ENCODE measurements at regions not wholly inside any gene's neighbourhood (a gene's known extent, or its start where the extent isn't known, plus 50 kb on each side); places are given as distances from the start of the nearest gene placed in this dataset.
"Not testable (repeated sequence)": the region's sequence is repeated elsewhere in the genome, so short reads cannot be mapped to it uniquely, and the experiment has no call there.

GRCh38 chr19:30254789-30255188, 117.4 kb upstream of the ZNF536 start:
- Histone ChIP-seq H3K4me3 (ENCODE audit: low read length) (no peak overlapping the region), H3K27me3 (replicated peaks; ENCODE audit: control insufficient read depth, insufficient read depth, low read length) (peaks cover 32% of the 10 kb centered on the region), H3K36me3 (ENCODE audit: control insufficient read depth, insufficient read depth, low read length, severe bottlenecking) (no peaks in the 10 kb centered on the region), H3K4me1 (ENCODE audit: control insufficient read depth, insufficient read depth, low read length) (no peaks in the 10 kb centered on the region), H3K9ac (ENCODE audit: low read length) (no peak overlapping the region), H3K9me3 (ENCODE audit: control insufficient read depth, low read length) (no peaks in the 10 kb centered on the region)
- no peak for DNase-seq (ENCODE audit: low read depth)

DNA sequence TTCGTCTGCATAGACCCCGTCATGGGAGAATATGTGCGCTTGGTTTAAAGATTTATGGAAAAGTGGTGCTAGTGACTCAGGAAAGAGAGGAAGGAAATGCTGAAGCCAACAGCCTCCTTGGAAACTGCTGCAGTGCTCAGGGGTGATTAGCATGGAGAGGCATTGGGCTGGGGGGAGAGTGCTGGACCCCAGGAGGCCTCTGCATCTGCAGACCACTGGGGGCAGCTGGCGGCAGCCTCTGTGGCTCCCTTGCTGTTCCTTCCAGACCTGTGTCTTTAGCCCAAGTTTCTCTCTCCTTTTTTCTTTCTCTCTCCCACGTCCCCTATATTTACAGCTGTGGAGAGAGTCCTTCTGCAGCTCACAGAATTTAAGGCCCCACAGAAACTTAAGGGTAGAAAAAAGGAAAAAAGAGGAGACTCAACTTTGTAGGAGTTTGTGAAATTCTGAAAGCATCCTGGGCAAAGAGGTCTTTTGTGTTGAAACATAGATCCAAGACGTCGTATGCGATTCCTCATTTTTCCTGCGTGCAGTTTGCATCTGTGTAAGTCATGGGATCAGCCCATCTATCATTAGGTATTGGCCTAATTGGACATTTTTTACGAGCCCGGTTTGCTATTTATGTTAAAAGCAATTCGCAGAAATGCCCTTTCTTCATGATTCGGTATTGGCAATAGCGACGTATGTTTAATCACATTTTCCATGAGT, 116.2 kb upstream of the ZNF536 start:
- H3K4me3 ChIP-seq (ENCODE audit: low read length): no peak overlapping the region
- H3K9ac ChIP-seq (ENCODE audit: low read length): no peak overlapping the region
- no peaks in the 10 kb centered on the region for H3K4me1 ChIP-seq (ENCODE audit: control insufficient read depth, insufficient read depth, low read length)
- no peaks in the 10 kb centered on the region for H3K36me3 ChIP-seq (ENCODE audit: control insufficient read depth, insufficient read depth, low read length, severe bottlenecking)
- no peaks in the 10 kb centered on the region for H3K9me3 ChIP-seq (ENCODE audit: control insufficient read depth, low read length)
- DNase-seq (ENCODE audit: low read depth): no peak
- peaks cover 25% of the 10 kb centered on the region for H3K27me3 ChIP-seq (replicated peaks; ENCODE audit: control insufficient read depth, insufficient read depth, low read length)

DNA sequence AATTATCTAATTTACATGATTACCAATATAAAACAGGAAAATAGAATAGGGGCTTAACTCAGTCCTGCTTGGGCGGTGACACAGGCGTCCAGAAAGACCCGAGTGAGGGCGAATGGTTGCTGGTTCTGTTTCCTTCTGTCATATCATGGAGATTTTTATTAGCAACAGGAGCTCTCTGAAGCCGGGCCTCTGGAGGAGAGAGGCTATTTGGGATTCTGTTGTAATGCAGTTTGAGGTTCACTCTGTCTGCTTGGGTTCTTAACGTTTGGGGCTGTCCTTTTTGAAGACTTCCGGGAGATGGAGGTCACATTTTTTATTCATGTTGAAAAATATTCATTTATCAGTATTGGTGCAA, 115.7 kb upstream of the ZNF536 start:
- H3K9me3 ChIP-seq (ENCODE audit: control insufficient read depth, low read length): no peaks in the 10 kb centered on the region
- no peak overlapping the region for H3K4me3 ChIP-seq (ENCODE audit: low read length)
- no peak overlapping the region for H3K9ac ChIP-seq (ENCODE audit: low read length)
- no peaks in the 10 kb centered on the region for H3K36me3 ChIP-seq (ENCODE audit: control insufficient read depth, insufficient read depth, low read length, severe bottlenecking)
- H3K27me3 ChIP-seq (replicated peaks; ENCODE audit: control insufficient read depth, insufficient read depth, low read length): peaks cover 23% of the 10 kb centered on the region
- H3K4me1 ChIP-seq (ENCODE audit: control insufficient read depth, insufficient read depth, low read length): no peaks in the 10 kb centered on the region
- no peak for DNase-seq (ENCODE audit: low read depth)

GRCh38 chr19:30263830-30264381, 108.3 kb upstream of the ZNF536 start:
- no peak for DNase-seq (ENCODE audit: low read depth)
- no peak overlapping the region for H3K9ac ChIP-seq (ENCODE audit: low read length)
- H3K36me3 ChIP-seq (ENCODE audit: control insufficient read depth, insufficient read depth, low read length, severe bottlenecking): no peaks in the 10 kb centered on the region
- no peak overlapping the region for H3K4me3 ChIP-seq (ENCODE audit: low read length)
- H3K4me1 ChIP-seq (ENCODE audit: control insufficient read depth, insufficient read depth, low read length): no peaks in the 10 kb centered on the region
- no peaks in the 10 kb centered on the region for H3K9me3 ChIP-seq (ENCODE audit: control insufficient read depth, low read length)
- H3K27me3 ChIP-seq (replicated peaks; ENCODE audit: control insufficient read depth, insufficient read depth, low read length): peaks cover 11% of the 10 kb centered on the region

DNA sequence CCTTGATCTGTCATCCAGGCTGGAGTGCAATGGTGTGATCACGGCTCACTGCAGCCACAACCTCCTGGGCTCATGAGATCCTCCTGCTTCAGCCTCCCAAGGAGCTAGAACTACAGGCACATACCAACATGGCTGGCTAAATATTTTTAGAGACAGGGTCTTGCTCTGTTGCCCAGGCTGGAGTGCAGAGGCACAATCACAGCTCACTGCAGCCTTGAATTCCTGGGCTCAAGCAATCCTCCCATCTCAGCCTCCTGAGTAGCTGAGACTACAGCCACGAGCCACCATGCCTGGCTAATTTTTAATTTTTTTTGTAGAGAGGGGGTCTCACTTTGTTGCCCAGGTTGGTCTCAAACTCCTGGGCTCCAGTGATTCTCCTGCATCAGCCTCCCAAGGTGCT, 106.3 kb upstream of the ZNF536 start:
- not testable (repeated sequence) for H3K4me3 ChIP-seq (ENCODE audit: low read length); H3K9ac ChIP-seq (ENCODE audit: low read length); H3K36me3 ChIP-seq (ENCODE audit: control insufficient read depth, insufficient read depth, low read length, severe bottlenecking); DNase-seq (ENCODE audit: low read depth); H3K9me3 ChIP-seq (ENCODE audit: control insufficient read depth, low read length); H3K4me1 ChIP-seq (ENCODE audit: control insufficient read depth, insufficient read depth, low read length)
- peaks cover 11% of the 10 kb centered on the region for H3K27me3 ChIP-seq (replicated peaks; ENCODE audit: control insufficient read depth, insufficient read depth, low read length)

DNA sequence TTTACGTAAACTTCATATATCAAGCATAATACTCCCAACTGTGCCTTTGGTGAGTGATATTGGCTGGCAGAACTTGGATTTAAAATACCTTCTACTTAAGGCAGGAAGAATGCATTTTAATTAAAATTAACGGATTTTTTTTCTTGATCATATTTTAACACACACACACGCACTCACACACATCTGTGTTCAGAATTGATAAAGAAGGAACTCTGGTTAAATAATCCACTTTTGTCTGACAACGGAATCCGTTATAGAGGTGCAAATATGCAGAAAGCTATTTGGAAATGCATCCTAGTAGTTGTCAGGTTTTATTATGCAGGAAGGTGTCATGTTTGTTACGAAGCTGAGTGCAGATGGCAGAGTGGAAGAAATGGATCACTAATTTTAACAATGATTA, 105.5 kb upstream of the ZNF536 start:
- Histone ChIP-seq H3K27me3 (replicated peaks; ENCODE audit: control insufficient read depth, insufficient read depth, low read length) (peaks cover 11% of the 10 kb centered on the region), H3K9me3 (ENCODE audit: control insufficient read depth, low read length) (no peaks in the 10 kb centered on the region), H3K36me3 (ENCODE audit: control insufficient read depth, insufficient read depth, low read length, severe bottlenecking) (no peaks in the 10 kb centered on the region), H3K4me3 (ENCODE audit: low read length) (no peak overlapping the region), H3K9ac (ENCODE audit: low read length) (no peak overlapping the region), H3K4me1 (ENCODE audit: control insufficient read depth, insufficient read depth, low read length) (no peaks in the 10 kb centered on the region)
- no peak for DNase-seq (ENCODE audit: low read depth)

DNA sequence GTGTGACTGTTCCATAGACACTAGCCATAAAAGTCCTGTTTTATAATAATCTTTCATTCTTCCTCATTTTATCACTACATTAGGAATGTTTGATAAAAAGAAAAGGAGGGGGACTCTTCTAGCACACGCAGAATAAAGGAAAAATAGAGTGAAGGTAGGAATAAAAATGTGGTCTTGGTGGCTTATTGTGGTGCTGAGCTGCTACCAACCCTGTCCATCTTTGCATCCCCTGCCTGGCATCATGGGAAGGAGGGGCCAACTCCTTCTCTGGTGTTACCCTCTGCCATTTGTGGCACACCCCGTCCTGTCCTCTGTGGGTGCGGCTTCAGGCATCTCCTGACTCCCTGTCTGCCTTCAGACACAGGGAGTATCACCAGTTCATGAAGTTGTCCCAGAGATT, 104.9 kb upstream of the ZNF536 start:
- Histone ChIP-seq H3K4me1 (ENCODE audit: control insufficient read depth, insufficient read depth, low read length) (no peaks in the 10 kb centered on the region), H3K36me3 (ENCODE audit: control insufficient read depth, insufficient read depth, low read length, severe bottlenecking) (no peaks in the 10 kb centered on the region), H3K9me3 (ENCODE audit: control insufficient read depth, low read length) (peaks cover 2% of the 10 kb centered on the region), H3K9ac (ENCODE audit: low read length) (no peak overlapping the region), H3K27me3 (replicated peaks; ENCODE audit: control insufficient read depth, insufficient read depth, low read length) (peaks cover 6% of the 10 kb centered on the region), H3K4me3 (ENCODE audit: low read length) (no peak overlapping the region)
- no peak for DNase-seq (ENCODE audit: low read depth)

DNA sequence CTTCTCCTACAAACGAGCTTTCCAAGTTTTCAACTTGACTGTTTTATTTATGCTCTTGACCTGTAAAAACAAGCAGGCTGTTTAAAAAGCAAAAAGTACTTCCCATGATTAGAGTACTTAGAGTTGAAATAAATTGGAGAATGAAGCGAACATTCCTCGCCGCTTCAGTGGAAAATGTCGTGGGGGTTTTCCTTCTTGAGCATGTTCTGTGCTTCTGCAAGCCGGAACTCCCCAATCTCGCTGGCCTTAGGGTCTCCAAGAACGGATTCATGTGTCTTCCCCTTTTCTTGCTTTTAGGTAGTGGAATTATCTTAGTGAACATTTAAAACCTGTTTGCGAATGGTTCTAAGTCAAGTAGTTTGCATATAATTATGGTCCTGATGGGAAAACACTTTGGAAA, 103.6 kb upstream of the ZNF536 start:
- no peaks in the 10 kb centered on the region for H3K36me3 ChIP-seq (ENCODE audit: control insufficient read depth, insufficient read depth, low read length, severe bottlenecking)

DNA sequence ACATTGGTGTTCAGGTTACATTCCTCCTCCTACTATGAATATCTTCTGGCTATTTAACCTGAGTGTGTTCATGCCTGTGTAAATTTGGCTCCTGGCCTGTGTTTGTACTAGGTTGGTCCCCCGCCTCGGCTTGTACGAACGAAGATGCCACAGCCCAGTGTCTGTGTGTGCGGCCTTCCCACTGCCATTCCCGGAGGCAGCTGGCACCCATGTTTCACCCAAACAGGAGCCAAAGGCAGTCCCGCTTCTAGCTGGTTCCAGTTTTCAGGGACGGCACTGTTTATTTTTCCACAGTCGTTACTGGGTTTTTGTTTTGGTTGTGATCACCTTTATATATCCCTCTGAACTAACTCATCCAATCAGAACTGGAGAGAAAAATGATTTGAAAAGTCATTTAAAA, 102.5 kb upstream of the ZNF536 start:
- H3K9ac ChIP-seq (ENCODE audit: low read length): no peak overlapping the region
- peaks cover 7% of the 10 kb centered on the region for H3K27me3 ChIP-seq (replicated peaks; ENCODE audit: control insufficient read depth, insufficient read depth, low read length)

More for the DNA sequence above, 103.6 kb upstream of the ZNF536 start:
- no peak overlapping the region for H3K4me3 ChIP-seq (ENCODE audit: low read length)
- DNase-seq (ENCODE audit: low read depth): no peak
- no peaks in the 10 kb centered on the region for H3K4me1 ChIP-seq (ENCODE audit: control insufficient read depth, insufficient read depth, low read length)
- peaks cover 6% of the 10 kb centered on the region for H3K27me3 ChIP-seq (replicated peaks; ENCODE audit: control insufficient read depth, insufficient read depth, low read length)
- H3K9me3 ChIP-seq (ENCODE audit: control insufficient read depth, low read length): peaks cover 14% of the 10 kb centered on the region
- no peak overlapping the region for H3K9ac ChIP-seq (ENCODE audit: low read length)

DNA sequence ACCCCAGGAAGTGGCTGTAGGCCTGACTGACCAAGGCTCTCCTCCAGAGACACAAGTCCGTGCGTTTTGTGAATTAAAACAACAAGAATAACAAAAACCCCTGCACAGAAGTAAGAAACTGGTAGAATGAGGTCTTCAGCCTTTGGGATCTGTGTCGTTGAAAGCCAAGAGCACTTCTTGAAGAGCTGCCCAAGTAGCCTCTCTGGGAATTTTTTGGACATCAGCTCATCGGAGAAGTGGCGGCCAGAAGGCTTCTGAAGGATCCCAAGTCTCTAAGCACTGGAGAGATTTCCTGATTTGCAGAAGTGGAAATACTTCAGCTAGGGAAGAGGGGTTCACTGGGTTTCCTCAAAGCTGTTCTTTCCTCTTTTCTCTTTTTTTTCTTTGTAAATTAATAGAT, 100.4 kb upstream of the ZNF536 start:
- no peaks in the 10 kb centered on the region for H3K4me1 ChIP-seq (ENCODE audit: control insufficient read depth, insufficient read depth, low read length)
- peaks cover 4% of the 10 kb centered on the region for H3K27me3 ChIP-seq (replicated peaks; ENCODE audit: control insufficient read depth, insufficient read depth, low read length)
- H3K36me3 ChIP-seq (ENCODE audit: control insufficient read depth, insufficient read depth, low read length, severe bottlenecking): no peaks in the 10 kb centered on the region
- H3K9me3 ChIP-seq (ENCODE audit: control insufficient read depth, low read length): peaks cover 16% of the 10 kb centered on the region
- no peak for DNase-seq (ENCODE audit: low read depth)
- no peak overlapping the region for H3K4me3 ChIP-seq (ENCODE audit: low read length)
- H3K9ac ChIP-seq (ENCODE audit: low read length): no peak overlapping the region

More for the DNA sequence above, 102.5 kb upstream of the ZNF536 start:
- Histone ChIP-seq H3K9me3 (ENCODE audit: control insufficient read depth, low read length) (peaks cover 16% of the 10 kb centered on the region), H3K4me3 (ENCODE audit: low read length) (no peak overlapping the region), H3K36me3 (ENCODE audit: control insufficient read depth, insufficient read depth, low read length, severe bottlenecking) (no peaks in the 10 kb centered on the region), H3K4me1 (ENCODE audit: control insufficient read depth, insufficient read depth, low read length) (no peaks in the 10 kb centered on the region)
- DNase-seq (ENCODE audit: low read depth): no peak

- DNase-seq (ENCODE audit: low read depth): no peak
- peaks cover 16% of the 10 kb centered on the region for H3K9me3 ChIP-seq (ENCODE audit: control insufficient read depth, low read length)
- H3K36me3 ChIP-seq (ENCODE audit: control insufficient read depth, insufficient read depth, low read length, severe bottlenecking): no peaks in the 10 kb centered on the region
- H3K4me1 ChIP-seq (ENCODE audit: control insufficient read depth, insufficient read depth, low read length): no peaks in the 10 kb centered on the region
- H3K27me3 ChIP-seq (replicated peaks; ENCODE audit: control insufficient read depth, insufficient read depth, low read length): peaks cover 4% of the 10 kb centered on the region
- no peak overlapping the region for H3K4me3 ChIP-seq (ENCODE audit: low read length)
- H3K9ac ChIP-seq (ENCODE audit: low read length): no peak overlapping the region
Measured at GRCh38 chr19:30272554-30272953, 99.6 kb upstream of the ZNF536 start.

DNA sequence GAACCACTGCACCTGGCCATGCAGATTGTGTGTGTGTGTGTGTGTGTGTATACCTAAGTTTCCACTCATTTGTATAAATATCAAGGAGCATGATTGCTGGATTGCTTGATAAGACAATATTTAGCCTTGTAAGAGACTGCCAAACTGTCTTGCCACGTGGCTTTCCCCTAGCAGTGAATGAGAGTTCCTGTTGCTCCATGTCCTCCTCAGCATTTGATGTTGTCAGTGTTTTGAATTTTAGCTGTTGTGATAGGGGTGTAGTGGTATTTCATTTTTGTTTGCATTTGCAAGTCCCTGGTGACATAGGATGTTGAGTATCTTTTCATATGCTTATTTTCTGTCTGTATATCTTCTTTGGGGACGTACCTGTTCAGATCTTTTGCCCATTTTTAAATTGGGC, 99.0 kb upstream of the ZNF536 start:
- Histone ChIP-seq H3K4me1 (ENCODE audit: control insufficient read depth, insufficient read depth, low read length) (no peaks in the 10 kb centered on the region), H3K4me3 (ENCODE audit: low read length) (no peak overlapping the region), H3K9ac (ENCODE audit: low read length) (no peak overlapping the region), H3K27me3 (replicated peaks; ENCODE audit: control insufficient read depth, insufficient read depth, low read length) (peaks cover 4% of the 10 kb centered on the region), H3K36me3 (ENCODE audit: control insufficient read depth, insufficient read depth, low read length, severe bottlenecking) (no peaks in the 10 kb centered on the region), H3K9me3 (ENCODE audit: control insufficient read depth, low read length) (peaks cover 16% of the 10 kb centered on the region)
- no peak for DNase-seq (ENCODE audit: low read depth)

Measured in adipocyte (in vitro differentiated cells).